LNCaP clone FGC (cell line): ENCODE measurements at regions not wholly inside any gene's neighbourhood (a gene's known extent, or its start where the extent isn't known, plus 50 kb on each side); places are given as distances from the start of the nearest gene placed in this dataset.
"Not testable (repeated sequence)": the region's sequence is repeated elsewhere in the genome, so short reads cannot be mapped to it uniquely, and the experiment has no call there.

Experiments used
- DNase-seq: peaks from one replicate; pipeline ENCODE4 v3.0.0-alpha.2; 2011; ENCODE audit warnings: low read depth
- H3K4me3 ChIP-seq: 2 replicates; pipeline ENCODE4 v1.5.1; 2011; ENCODE audit warnings: mild to moderate bottlenecking, low read depth, low read length, control low read depth
- TF ChIP-seq, protein P1 (sequence below): IDR thresholded peaks from 2 replicates; pipeline ENCODE4 v1.5.1; 2012; ENCODE audit warnings: mild to moderate bottlenecking; ENCODE audit not compliant: control insufficient read depth, insufficient read depth; ENCODE audit errors: extremely low read depth

DNA sequence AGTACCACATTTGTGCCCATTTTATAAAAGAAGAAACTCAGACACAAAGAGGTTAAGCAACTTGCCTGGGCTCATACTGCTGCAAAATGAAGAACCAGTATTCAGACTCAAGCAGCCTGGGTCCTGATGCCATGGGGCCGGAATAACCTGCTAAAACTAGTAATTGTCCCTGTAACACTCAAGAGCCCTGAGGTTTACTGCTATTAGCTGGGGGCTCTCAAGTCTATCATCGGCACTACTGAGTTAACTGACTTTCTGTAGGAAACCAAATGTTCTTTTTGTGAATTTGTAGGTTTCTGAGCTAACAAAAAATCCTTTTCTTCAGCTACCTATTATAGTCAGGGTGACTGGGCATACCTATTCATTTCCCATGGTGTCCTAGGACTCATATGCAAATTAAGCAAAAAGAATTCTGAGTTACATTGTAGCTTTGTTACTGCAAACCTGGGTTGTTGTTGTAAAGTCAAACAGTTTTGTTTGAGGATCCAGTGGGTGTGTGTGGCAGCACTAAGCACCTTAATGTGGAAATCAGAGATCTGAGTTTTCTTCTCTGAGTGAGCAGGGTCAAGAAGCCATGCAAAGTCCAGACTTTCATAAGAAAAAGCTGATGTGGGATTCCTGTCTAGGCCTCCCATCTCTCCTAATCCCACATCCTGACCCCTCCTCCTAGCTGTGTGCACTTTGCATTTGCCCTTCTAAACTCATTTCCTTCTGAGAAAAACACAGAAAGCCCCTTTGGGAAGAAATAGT, 72.4 kb upstream of the TNP1 start:
- no peak for DNase-seq
- TF ChIP-seq, protein P1, sequence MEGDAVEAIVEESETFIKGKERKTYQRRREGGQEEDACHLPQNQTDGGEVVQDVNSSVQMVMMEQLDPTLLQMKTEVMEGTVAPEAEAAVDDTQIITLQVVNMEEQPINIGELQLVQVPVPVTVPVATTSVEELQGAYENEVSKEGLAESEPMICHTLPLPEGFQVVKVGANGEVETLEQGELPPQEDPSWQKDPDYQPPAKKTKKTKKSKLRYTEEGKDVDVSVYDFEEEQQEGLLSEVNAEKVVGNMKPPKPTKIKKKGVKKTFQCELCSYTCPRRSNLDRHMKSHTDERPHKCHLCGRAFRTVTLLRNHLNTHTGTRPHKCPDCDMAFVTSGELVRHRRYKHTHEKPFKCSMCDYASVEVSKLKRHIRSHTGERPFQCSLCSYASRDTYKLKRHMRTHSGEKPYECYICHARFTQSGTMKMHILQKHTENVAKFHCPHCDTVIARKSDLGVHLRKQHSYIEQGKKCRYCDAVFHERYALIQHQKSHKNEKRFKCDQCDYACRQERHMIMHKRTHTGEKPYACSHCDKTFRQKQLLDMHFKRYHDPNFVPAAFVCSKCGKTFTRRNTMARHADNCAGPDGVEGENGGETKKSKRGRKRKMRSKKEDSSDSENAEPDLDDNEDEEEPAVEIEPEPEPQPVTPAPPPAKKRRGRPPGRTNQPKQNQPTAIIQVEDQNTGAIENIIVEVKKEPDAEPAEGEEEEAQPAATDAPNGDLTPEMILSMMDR, result no peak
- H3K4me3 ChIP-seq, result no peak overlapping the region

DNA sequence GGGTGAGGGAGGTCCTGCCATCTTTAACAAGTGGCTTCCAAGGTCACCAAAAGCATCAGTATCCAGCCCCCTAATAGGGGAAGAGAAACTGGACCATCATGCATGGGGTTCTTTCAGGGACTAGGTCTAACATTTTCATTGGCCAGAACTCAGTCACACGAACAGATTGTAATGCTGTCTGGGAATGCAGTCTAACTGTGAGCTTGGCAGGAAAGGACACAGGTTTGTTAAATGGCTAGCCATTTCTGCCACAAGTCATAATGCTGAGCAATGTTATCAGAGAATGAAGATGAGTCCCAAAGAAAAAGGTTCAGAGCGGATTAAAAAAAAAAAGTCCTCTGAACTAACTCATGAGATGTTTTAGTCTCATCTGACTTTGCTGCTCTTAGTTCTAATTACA, 70.9 kb upstream of the TNP1 start:
- DNase-seq, result no peak
- TF ChIP-seq, protein P1, result no peak
- no peak overlapping the region for H3K4me3 ChIP-seq

DNA sequence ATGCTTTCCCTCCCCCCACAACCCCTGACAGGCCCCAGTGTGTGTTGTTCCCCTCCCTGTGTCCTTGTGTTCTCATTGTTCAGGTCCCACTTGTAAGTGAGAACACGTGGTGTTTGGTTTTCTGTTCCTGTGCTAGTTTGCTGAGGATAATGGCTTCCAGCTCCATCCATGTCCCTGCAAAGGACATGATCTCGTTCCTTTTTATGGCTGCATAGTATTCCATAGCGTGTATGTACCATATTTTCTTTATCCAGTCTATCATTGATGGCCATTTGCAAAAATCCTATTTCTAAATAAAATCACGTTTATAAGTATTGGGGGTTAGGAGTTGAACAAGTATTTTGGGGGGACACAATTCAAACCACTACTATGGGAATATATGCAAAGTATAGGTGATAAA, 69.5 kb upstream of the TNP1 start:
- not testable (repeated sequence) for H3K4me3 ChIP-seq, DNase-seq

DNA sequence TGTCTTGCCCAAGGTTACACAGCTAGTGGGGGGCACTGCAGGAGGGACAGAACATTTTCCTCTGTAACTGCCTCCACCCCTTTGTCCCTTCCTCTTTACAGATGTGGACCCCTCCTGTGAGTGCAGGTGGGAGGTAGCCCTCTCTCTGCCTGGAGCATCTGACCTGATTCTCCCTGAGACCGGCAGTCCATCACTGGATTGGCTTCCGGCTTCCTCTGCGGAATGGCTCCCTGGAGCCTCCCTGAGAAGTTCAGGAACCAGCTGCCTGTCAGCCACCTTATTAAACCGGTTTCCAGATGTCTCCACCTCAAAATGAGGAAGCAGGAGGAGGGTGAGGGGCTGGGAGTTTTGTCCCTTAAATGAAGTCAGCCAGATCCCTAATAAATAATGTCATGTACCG, 67.3 kb upstream of the TNP1 start:
- no peak for DNase-seq
- no peak overlapping the region for H3K4me3 ChIP-seq
- TF ChIP-seq, protein P1, result no peak

DNA sequence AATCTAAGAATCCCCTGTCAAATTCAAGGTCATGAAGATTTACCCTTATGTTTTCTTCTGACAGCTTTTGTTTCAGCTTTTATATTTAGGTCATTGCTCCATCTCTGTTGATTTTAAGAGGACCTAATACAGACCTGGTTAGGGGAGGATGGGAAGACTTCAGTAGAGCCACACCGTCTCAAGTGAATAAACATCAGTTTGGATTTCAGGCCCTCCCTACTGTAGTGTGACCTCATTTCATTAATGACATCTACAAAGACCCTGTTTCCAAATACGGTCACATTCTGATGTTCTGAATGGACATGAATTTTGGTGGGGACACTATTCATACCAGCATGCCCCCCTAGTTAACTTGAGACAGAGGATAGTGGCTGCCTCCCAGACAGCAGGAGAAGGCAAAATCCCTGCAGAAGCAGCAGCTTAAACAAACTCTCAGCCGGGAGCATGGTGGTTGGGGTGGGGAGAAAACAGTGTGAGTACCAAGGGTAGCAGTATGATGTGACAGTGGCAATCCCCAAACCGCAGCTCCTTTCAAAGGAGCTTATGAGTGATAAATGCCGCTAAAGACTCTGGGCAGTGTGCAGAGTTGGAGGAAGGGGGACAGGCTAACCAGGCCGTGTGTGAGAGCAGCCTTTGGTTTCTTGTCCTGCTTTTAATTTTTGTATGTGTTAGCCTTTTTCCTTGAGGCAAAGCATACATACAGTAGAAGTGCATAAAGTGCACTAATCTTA, 65.9 kb upstream of the TNP1 start:
- TF ChIP-seq, protein P1, result no peak
- no peak overlapping the region for H3K4me3 ChIP-seq
- DNase-seq, result no peak

DNA sequence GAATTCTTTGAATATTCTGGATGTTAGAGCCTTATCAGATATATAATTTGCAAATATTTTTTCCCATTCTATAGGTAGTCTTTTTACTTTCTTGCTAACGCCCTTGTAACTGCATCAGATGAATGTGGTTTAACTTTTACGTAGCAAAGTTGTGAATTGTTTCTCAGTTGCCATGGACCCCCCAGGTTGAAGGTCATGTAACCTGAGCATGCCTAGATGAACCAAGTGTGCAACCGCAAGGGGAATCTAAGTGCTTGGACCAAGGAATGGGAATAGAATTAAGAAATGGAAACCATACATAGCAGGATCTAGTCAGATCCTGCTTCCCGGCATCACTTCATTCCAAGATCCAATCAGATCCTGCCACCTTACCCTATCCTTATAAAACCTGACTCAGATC, 65.1 kb upstream of the TNP1 start:
- no peak overlapping the region for H3K4me3 ChIP-seq
- DNase-seq, result no peak
- TF ChIP-seq, protein P1, result no peak

DNA sequence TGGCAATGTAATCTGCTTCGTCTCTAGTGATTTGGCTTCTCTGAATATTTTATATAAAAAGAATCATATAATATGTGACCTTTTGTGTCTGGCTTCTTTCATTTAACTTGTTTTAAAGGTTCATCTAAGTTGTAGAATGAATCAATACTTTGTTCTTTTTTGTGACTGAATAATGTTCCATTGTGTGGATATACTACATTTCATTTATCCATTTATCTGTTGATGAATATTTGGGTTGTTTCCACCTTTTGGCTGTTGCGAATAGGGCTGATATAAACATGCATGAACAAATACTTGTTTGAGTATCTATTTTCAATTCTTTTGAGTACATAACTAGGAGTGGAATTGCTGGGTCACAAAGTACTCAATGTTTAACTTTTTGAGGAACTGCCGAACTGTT, 63.8 kb upstream of the TNP1 start:
- TF ChIP-seq, protein P1, result no peak
- no peak for DNase-seq
- H3K4me3 ChIP-seq, result no peak overlapping the region
